Endothelial cell of umbilical vein (primary cell): ENCODE measurements at regions not wholly inside any gene's neighbourhood (a gene's known extent, or its start where the extent isn't known, plus 50 kb on each side); places are given as distances from the start of the nearest gene placed in this dataset.

Experiments
- BruUV-seq: library from RNA; stranded (reverse); fragments of 400-500 nt; replicated peaks from 2 replicates; lab custom pipeline; 2021; lab: Mats Ljungman, UMichigan
- CTCF ChIA-PET: fragments of 300-600, 350-600 bp; sonication (Branson Sonifier 250); formaldehyde crosslinking; loops from one replicate; lab custom pipeline; 2021; ENCODE audit warnings: antibody characterized with exemption, inconsistent platforms; lab: Charles Lee
- POLR2A ChIA-PET: fragments of 300-600, 350-600 bp; sonication (Branson Sonifier 250); formaldehyde crosslinking; loops from one replicate; lab custom pipeline; 2021; ENCODE audit warnings: antibody characterized with exemption, inconsistent platforms; lab: Charles Lee
- DNase-seq: peaks from one replicate; pipeline ENCODE4 v3.0.0-alpha.2; 2011; ENCODE audit warnings: low read depth, low spot score
- FAIRE-seq: peaks from 2 replicates; lab custom pipeline; 2011; peaks lifted over from hg19 to GRCh38; lab: Jason Lieb, UNC
- H2AFZ ChIP-seq: 2 replicates; pipeline ENCODE4 v1.6.0; 2012; ENCODE audit warnings: low read depth, low read length, control low read depth, inconsistent platforms
- H3K27ac ChIP-seq: 2 replicates; pipeline ENCODE4 v1.5.1; 2011; ENCODE audit warnings: low read depth, mild to moderate bottlenecking, control low read depth, low read length, moderate library complexity; ENCODE audit not compliant: insufficient read depth
- H3K27me3 ChIP-seq, 2 experiments: 2 replicates each; pipeline versions ENCODE4 v1.6.0 to v1.6.1; 2011; ENCODE audit warnings: low read length in 2 of 2, mixed read lengths in 1 of 2; ENCODE audit not compliant: control insufficient read depth in 2 of 2, insufficient read depth in 2 of 2
- H3K36me3 ChIP-seq, 2 experiments: 2 replicates in 1 of 2; 3 replicates in 1 of 2; pipeline ENCODE4 v1.5.1; 2011; ENCODE audit warnings: low read length in 2 of 2, mild to moderate bottlenecking in 1 of 2, moderate library complexity in 1 of 2; ENCODE audit not compliant: control insufficient read depth in 2 of 2, insufficient read depth in 2 of 2; ENCODE audit errors: extremely low read depth in 1 of 2
- H3K4me1 ChIP-seq: 3 replicates; pipeline ENCODE4 v1.5.1; 2011; ENCODE audit warnings: mild to moderate bottlenecking, low read length; ENCODE audit not compliant: control insufficient read depth, insufficient read depth; ENCODE audit errors: extremely low read depth
- H3K4me2 ChIP-seq: 2 replicates; pipeline ENCODE4 v1.6.1; 2011; ENCODE audit warnings: low read length, control low read depth, mixed read lengths; ENCODE audit not compliant: insufficient read depth
- H3K4me3 ChIP-seq, 3 experiments: fragments of 200-600 bp in 1 of 3; sonication (generic), shearing (Covaris generic) in 1 of 3; replicated peaks in 1 of 3; 2 replicates each; pipeline ENCODE4 v1.5.1; 2011 to 2016; ENCODE audit warnings: control low read depth in 3 of 3, low read length in 3 of 3, mild to moderate bottlenecking in 2 of 3, inconsistent platforms in 1 of 3, low read depth in 1 of 3, moderate library complexity in 1 of 3; ENCODE audit not compliant: insufficient read depth in 1 of 3
- H3K79me2 ChIP-seq: 2 replicates; pipeline ENCODE4 v1.6.0; 2012; ENCODE audit warnings: low read length, inconsistent platforms; ENCODE audit not compliant: control insufficient read depth, insufficient read depth
- H3K9ac ChIP-seq: replicated peaks from 2 replicates; pipeline ENCODE3; 2011; ENCODE audit warnings: low read length, control low read depth; ENCODE audit not compliant: insufficient read depth; ENCODE audit errors: extremely low read depth
- H3K9me1 ChIP-seq: replicated peaks from 3 replicates; pipeline ENCODE4 v1.6.0; 2011; ENCODE audit warnings: mild to moderate bottlenecking, low read length; ENCODE audit not compliant: control insufficient read depth, insufficient read depth; ENCODE audit errors: extremely low read depth
- H3K9me3 ChIP-seq: replicated peaks from 2 replicates; pipeline ENCODE4 v1.5.1; 2012; ENCODE audit warnings: low read length, inconsistent platforms; ENCODE audit not compliant: control insufficient read depth, insufficient read depth
- H4K20me1 ChIP-seq: replicated peaks from 2 replicates; pipeline ENCODE3; 2011; ENCODE audit warnings: mild to moderate bottlenecking, low read length; ENCODE audit not compliant: control insufficient read depth, insufficient read depth; ENCODE audit errors: extremely low read depth
- CTCF ChIP-seq, 2 donors: IDR thresholded peaks; 1 replicate in 1 of 2; 2 replicates in 1 of 2; pipeline ENCODE4 v1.5.1; 2011; ENCODE audit warnings: low read length in 2 of 2, mild to moderate bottlenecking in 2 of 2, moderate library complexity in 2 of 2, control low read depth in 1 of 2, inconsistent platforms in 1 of 2, low read depth in 1 of 2; ENCODE audit not compliant: insufficient read depth in 1 of 2; ENCODE audit errors: extremely low read depth in 1 of 2
- EZH2 ChIP-seq: IDR thresholded peaks from 2 replicates; pipeline ENCODE4 v1.6.1; 2012; ENCODE audit warnings: borderline replicate concordance, low read depth, mild to moderate bottlenecking, moderate library complexity, low read length, inconsistent platforms; ENCODE audit not compliant: severe bottlenecking
- FOS ChIP-seq: IDR thresholded peaks from 2 replicates; pipeline ENCODE4 v1.6.1; 2011; ENCODE audit warnings: mild to moderate bottlenecking, low read length, moderate library complexity, borderline replicate concordance; ENCODE audit not compliant: insufficient read depth
- GATA2 ChIP-seq: IDR thresholded peaks from 2 replicates; pipeline ENCODE4 v1.7.0; 2011; ENCODE audit warnings: low read depth, mild to moderate bottlenecking, moderate library complexity, mixed read lengths, low read length; ENCODE audit not compliant: insufficient read length, insufficient read depth
- JUN ChIP-seq: IDR thresholded peaks from 2 replicates; pipeline ENCODE4 v1.6.1; 2011; ENCODE audit warnings: borderline replicate concordance, low read depth; ENCODE audit not compliant: insufficient read length, insufficient read depth
- MAX ChIP-seq: IDR thresholded peaks from 2 replicates; pipeline ENCODE4 v1.6.1; 2011; ENCODE audit not compliant: insufficient read depth, insufficient read length
- MYC ChIP-seq: IDR thresholded peaks from one replicate; pipeline ENCODE4 v1.6.1; 2011; ENCODE audit warnings: mild to moderate bottlenecking, low read depth, low read length
- POLR2A ChIP-seq: IDR thresholded peaks from 2 replicates; pipeline ENCODE4 v1.6.1; 2012; ENCODE audit warnings: low read depth, mild to moderate bottlenecking, control low read depth, low read length
- POLR2AphosphoS5 ChIP-seq: IDR thresholded peaks from 2 replicates; pipeline ENCODE4 v1.6.1; 2012; ENCODE audit warnings: low read depth, mild to moderate bottlenecking, control low read depth, low read length, moderate library complexity; ENCODE audit not compliant: insufficient read depth
- dilution Hi-C: fragments of 300-500 bp; cut with MboI; formaldehyde crosslinking; loops from one replicate; pipeline ENCODE4 v1.15.0; 2019; ENCODE audit warnings: low sequenced_read_pairs; ENCODE audit not compliant: extremely low pct_ligation_motif_present
- intact Hi-C: fragments of 100-400 bp; cut with micrococcal nuclease; formaldehyde crosslinking; loops from one replicate; pipeline ENCODE4 v1.10.0; 2022

- Histone ChIP-seq H2AFZ (no peak overlapping the region), H4K20me1 (no peaks in the 10 kb centered on the region), H3K4me2 (no peak overlapping the region), H3K9me1 (no peaks in the 10 kb centered on the region), H3K27me3 (no peaks in the 10 kb centered on the region), H3K4me3 (no peak overlapping the region), H3K36me3 (no peaks in the 10 kb centered on the region), H3K27ac (no peak overlapping the region), H3K9ac (no peak overlapping the region), H3K4me1 (no peaks in the 10 kb centered on the region), H3K9me3 (no peaks in the 10 kb centered on the region), H3K79me2 (no peaks in the 10 kb centered on the region)
- TF ChIP-seq EZH2 (no peak), JUN (no peak), FOS (no peak), MAX (no peak), CTCF (IDR thresholded peaks at IDR 0.05; ENCODE audit: extremely low read depth in 1 of 2, insufficient read depth in 1 of 2, low read depth in 1 of 2, low read length in 2 of 2) (no peak), POLR2AphosphoS5 (no peak), GATA2 (no peak), POLR2A (no peak), MYC (no peak)
- DNase-seq (no peak), FAIRE-seq (no peak)
- intact Hi-C loops = no loop called here
- ChIA-PET CTCF (no interaction called here), POLR2A (no interaction called here)
- BruUV-seq = no TSS peak
- dilution Hi-C loops = no loop called here
Observed at GRCh38 chr5:173825215-173825865, 62.8 kb upstream of the CPEB4 start.
